DMS 273 (cell line): ENCODE measurements at regions not wholly inside any gene's neighbourhood (a gene's known extent, or its start where the extent isn't known, plus 50 kb on each side); places are given as distances from the start of the nearest gene placed in this dataset.
"Not testable (repeated sequence)": the region's sequence is repeated elsewhere in the genome, so short reads cannot be mapped to it uniquely, and the experiment has no call there.

Experiments
- DNase-seq: peaks from one replicate; lab custom pipeline; 2025; ENCODE audit not compliant: unreplicated experiment; lab: John Stamatoyannopoulos, UW

- DNase-seq: no peak
These were observed 1338.2 kb upstream of the GJE1 start for GRCh38 chr6:140794544-140794943.

GRCh38 chr6:140790109-140790508 lies 1342.6 kb upstream of the GJE1 start:
- DNase-seq: no peak

GRCh38 chr6:140789466-140789865 lies 1343.3 kb upstream of the GJE1 start:
- no peak for DNase-seq

- no peak for DNase-seq
These were observed 1346.8 kb upstream of the GJE1 start for GRCh38 chr6:140785926-140786325.

GRCh38 chr6:140784573-140784972 lies 1348.2 kb upstream of the GJE1 start:
- DNase-seq: no peak

- DNase-seq: not testable (repeated sequence)
These were observed 1349.2 kb upstream of the GJE1 start for GRCh38 chr6:140783504-140783903.

GRCh38 chr6:140782941-140783340 lies 1349.8 kb upstream of the GJE1 start:
- DNase-seq: no peak

- peak; percentile 3 for DNase-seq
These were observed 1352.6 kb upstream of the GJE1 start for GRCh38 chr6:140779991-140780596.

- DNase-seq: no peak
These were observed 1353.4 kb upstream of the GJE1 start for GRCh38 chr6:140779341-140779740.

GRCh38 chr6:140777780-140778179 lies 1354.9 kb upstream of the GJE1 start:
- no peak for DNase-seq

- no peak for DNase-seq
These were observed 1357.7 kb upstream of the GJE1 start for GRCh38 chr6:140775061-140775460.

GRCh38 chr6:140774080-140774505 lies 1358.6 kb upstream of the GJE1 start:
- peak; percentile 3 for DNase-seq

- DNase-seq: no peak
These were observed 1359.4 kb upstream of the GJE1 start for GRCh38 chr6:140773276-140773675.

GRCh38 chr6:140772576-140772975 lies 1360.1 kb upstream of the GJE1 start:
- no peak for DNase-seq

GRCh38 chr6:140768133-140768532 lies 1364.6 kb upstream of the GJE1 start:
- no peak for DNase-seq

GRCh38 chr6:140766999-140767398 lies 1365.7 kb upstream of the GJE1 start:
- DNase-seq: no peak

- no peak for DNase-seq
These were observed 1374.4 kb upstream of the GJE1 start for GRCh38 chr6:140758169-140758877.

- no peak for DNase-seq
These were observed 1377.8 kb upstream of the CITED2 start for GRCh38 chr6:140752234-140752633.

GRCh38 chr6:140747114-140747513 lies 1372.7 kb upstream of the CITED2 start:
- DNase-seq: no peak

- DNase-seq: no peak
These were observed 1370.3 kb upstream of the CITED2 start for GRCh38 chr6:140744659-140745320.

- DNase-seq: no peak
These were observed 1361.8 kb upstream of the CITED2 start for GRCh38 chr6:140736231-140736630.

GRCh38 chr6:140732991-140733390 lies 1358.5 kb upstream of the CITED2 start:
- no peak for DNase-seq
